Ishikawa (cell line): ENCODE measurements at regions not wholly inside any gene's neighbourhood (a gene's known extent, or its start where the extent isn't known, plus 50 kb on each side); places are given as distances from the start of the nearest gene placed in this dataset.

Source experiments
- CEBPB ChIP-seq: IDR thresholded peaks from 2 replicates; pipeline ENCODE4 v1.6.1; 2012
- CREB1 ChIP-seq: IDR thresholded peaks from 2 replicates; pipeline ENCODE4 v1.6.1; 2012; ENCODE audit warnings: low read depth
- EGR1 ChIP-seq: IDR thresholded peaks from 2 replicates; pipeline ENCODE4 v1.6.1; 2012
- EP300 ChIP-seq: IDR thresholded peaks from 2 replicates; pipeline ENCODE4 v1.6.1; 2012; ENCODE audit warnings: borderline replicate concordance
- FOXM1 ChIP-seq: IDR thresholded peaks from 2 replicates; pipeline ENCODE4 v1.6.1; 2012; ENCODE audit warnings: low read depth, borderline replicate concordance
- MAX ChIP-seq: IDR thresholded peaks from 2 replicates; pipeline ENCODE4 v1.6.1; 2012
- NFIC ChIP-seq: IDR thresholded peaks from 2 replicates; pipeline ENCODE4 v1.6.1; 2012
- RAD21 ChIP-seq: IDR thresholded peaks from 2 replicates; pipeline ENCODE4 v1.6.1; 2012; ENCODE audit warnings: low read depth
- TEAD4 ChIP-seq: IDR thresholded peaks from 2 replicates; pipeline ENCODE4 v1.6.1; 2012
- YY1 ChIP-seq: IDR thresholded peaks from 2 replicates; pipeline ENCODE4 v1.6.1; 2012; ENCODE audit warnings: low read depth
- TF ChIP-seq, protein P1 (sequence below): IDR thresholded peaks from 2 replicates; pipeline ENCODE4 v1.6.1; 2012; ENCODE audit warnings: low read depth, mild to moderate bottlenecking

GRCh38 chr6:5922230-5922629 is 84.5 kb downstream of the NRN1 start:
- no peak for TF ChIP-seq RAD21
- TF ChIP-seq, protein P1, sequence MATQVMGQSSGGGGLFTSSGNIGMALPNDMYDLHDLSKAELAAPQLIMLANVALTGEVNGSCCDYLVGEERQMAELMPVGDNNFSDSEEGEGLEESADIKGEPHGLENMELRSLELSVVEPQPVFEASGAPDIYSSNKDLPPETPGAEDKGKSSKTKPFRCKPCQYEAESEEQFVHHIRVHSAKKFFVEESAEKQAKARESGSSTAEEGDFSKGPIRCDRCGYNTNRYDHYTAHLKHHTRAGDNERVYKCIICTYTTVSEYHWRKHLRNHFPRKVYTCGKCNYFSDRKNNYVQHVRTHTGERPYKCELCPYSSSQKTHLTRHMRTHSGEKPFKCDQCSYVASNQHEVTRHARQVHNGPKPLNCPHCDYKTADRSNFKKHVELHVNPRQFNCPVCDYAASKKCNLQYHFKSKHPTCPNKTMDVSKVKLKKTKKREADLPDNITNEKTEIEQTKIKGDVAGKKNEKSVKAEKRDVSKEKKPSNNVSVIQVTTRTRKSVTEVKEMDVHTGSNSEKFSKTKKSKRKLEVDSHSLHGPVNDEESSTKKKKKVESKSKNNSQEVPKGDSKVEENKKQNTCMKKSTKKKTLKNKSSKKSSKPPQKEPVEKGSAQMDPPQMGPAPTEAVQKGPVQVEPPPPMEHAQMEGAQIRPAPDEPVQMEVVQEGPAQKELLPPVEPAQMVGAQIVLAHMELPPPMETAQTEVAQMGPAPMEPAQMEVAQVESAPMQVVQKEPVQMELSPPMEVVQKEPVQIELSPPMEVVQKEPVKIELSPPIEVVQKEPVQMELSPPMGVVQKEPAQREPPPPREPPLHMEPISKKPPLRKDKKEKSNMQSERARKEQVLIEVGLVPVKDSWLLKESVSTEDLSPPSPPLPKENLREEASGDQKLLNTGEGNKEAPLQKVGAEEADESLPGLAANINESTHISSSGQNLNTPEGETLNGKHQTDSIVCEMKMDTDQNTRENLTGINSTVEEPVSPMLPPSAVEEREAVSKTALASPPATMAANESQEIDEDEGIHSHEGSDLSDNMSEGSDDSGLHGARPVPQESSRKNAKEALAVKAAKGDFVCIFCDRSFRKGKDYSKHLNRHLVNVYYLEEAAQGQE, result no peak
- TF ChIP-seq EP300, result no peak
- TF ChIP-seq EGR1, result no peak
- no peak for TF ChIP-seq FOXM1
- no peak for TF ChIP-seq MAX
- TF ChIP-seq NFIC, result no peak
- no peak for TF ChIP-seq CEBPB
- TF ChIP-seq CREB1, result no peak
- no peak for TF ChIP-seq YY1
- TF ChIP-seq TEAD4, result no peak
